ENCODE measurements at regions not wholly inside any gene's neighbourhood (a gene's known extent, or its start where the extent isn't known, plus 50 kb on each side); places are given as distances from the start of the nearest gene placed in this dataset.

DNA sequence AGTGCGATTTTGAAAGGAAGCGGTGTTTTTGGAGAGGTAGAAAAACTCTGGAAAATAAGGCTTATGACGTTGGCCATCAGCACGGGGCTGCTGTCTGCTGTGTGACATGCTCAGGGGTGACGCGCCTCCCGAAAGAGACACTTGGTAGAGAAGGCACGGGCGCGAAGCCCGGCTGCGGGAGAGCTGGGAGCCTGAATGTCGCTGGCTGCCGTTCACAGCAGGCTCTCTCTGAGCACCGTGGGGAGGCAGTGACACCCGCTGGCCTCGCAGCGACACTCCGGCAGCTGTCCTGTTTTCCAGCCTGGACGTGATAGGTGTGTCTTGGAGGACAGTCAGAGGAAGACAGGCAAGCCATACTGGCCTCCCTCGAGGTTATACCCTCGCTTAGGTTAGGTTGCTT lies 759.1 kb upstream of the RBFOX1 start:
- no peaks in the 10 kb centered on the region for H3K27me3 Mint-ChIP-seq
- no peaks in the 10 kb centered on the region for H3K4me1 Mint-ChIP-seq
- Histone ChIP-seq H3K9me3 (ENCODE audit: control insufficient read depth in 1 of 2, low read length in 2 of 2) (no peaks in the 10 kb centered on the region), H3K27ac (ENCODE audit: low read depth, low read length) (no peak overlapping the region), H3K4me3 (ENCODE audit: low read length in 2 of 2) (no peak overlapping the region), H3K27me3 (ENCODE audit: insufficient read depth, low read length) (no peaks in the 10 kb centered on the region), H3K4me1 (ENCODE audit: insufficient read depth, low read length) (no peaks in the 10 kb centered on the region), H3K36me3 (ENCODE audit: insufficient read depth, low read length) (no peaks in the 10 kb centered on the region)
- H3K27ac Mint-ChIP-seq, result no peak overlapping the region
- DNase-seq, result peak in 1 of 5 donors; percentile 27
- H3K9me3 Mint-ChIP-seq, result peaks cover 0 to 9% (median 2%) of the 10 kb centered on the region in 8 donors
- no peak overlapping the region for H3K4me3 Mint-ChIP-seq
- H3K36me3 Mint-ChIP-seq, result no peaks in the 10 kb centered on the region
- CTCF ChIA-PET (ENCODE audit: partially characterized antibody), result no interaction called here
- intact Hi-C loops (cut with micrococcal nuclease), result no loop called here
- POLR2A ChIA-PET (ENCODE audit: partially characterized antibody), result no interaction called here

- H3K27ac Mint-ChIP-seq, result no peak overlapping the region
Measured at GRCh38 chr16:6571044-6571443, 761.6 kb upstream of the RBFOX1 start.

GRCh38 chr16:6570530-6570929 lies 762.1 kb upstream of the RBFOX1 start:
- Mint-ChIP-seq H3K4me3 (no peak overlapping the region), H3K27me3 (no peaks in the 10 kb centered on the region), H3K36me3 (no peaks in the 10 kb centered on the region), H3K27ac (no peak overlapping the region), H3K4me1 (no peaks in the 10 kb centered on the region), H3K9me3 (peaks cover 0 to 10% (median 1%) of the 10 kb centered on the region in 8 donors)
- Histone ChIP-seq H3K4me1 (ENCODE audit: insufficient read depth, low read length) (no peaks in the 10 kb centered on the region), H3K27me3 (ENCODE audit: insufficient read depth, low read length) (no peaks in the 10 kb centered on the region), H3K4me3 (ENCODE audit: low read length in 2 of 2) (no peak overlapping the region), H3K9me3 (ENCODE audit: control insufficient read depth in 1 of 2, low read length in 2 of 2) (no peaks in the 10 kb centered on the region), H3K36me3 (ENCODE audit: insufficient read depth, low read length) (no peaks in the 10 kb centered on the region), H3K27ac (ENCODE audit: low read depth, low read length) (no peak overlapping the region)
- no peak for DNase-seq
- intact Hi-C loops (cut with micrococcal nuclease), result no loop called here
- ChIA-PET CTCF (ENCODE audit: partially characterized antibody) (no interaction called here), POLR2A (ENCODE audit: partially characterized antibody) (no interaction called here)

More at GRCh38 chr16:6571044-6571443, 761.6 kb upstream of the RBFOX1 start:
- Histone ChIP-seq H3K4me3 (ENCODE audit: low read length in 2 of 2) (no peak overlapping the region), H3K9me3 (ENCODE audit: control insufficient read depth in 1 of 2, low read length in 2 of 2) (no peaks in the 10 kb centered on the region), H3K27me3 (ENCODE audit: insufficient read depth, low read length) (no peaks in the 10 kb centered on the region), H3K27ac (ENCODE audit: low read depth, low read length) (no peak overlapping the region), H3K36me3 (ENCODE audit: insufficient read depth, low read length) (no peaks in the 10 kb centered on the region), H3K4me1 (ENCODE audit: insufficient read depth, low read length) (no peaks in the 10 kb centered on the region)
- Mint-ChIP-seq H3K4me3 (no peak overlapping the region), H3K27me3 (no peaks in the 10 kb centered on the region), H3K36me3 (no peaks in the 10 kb centered on the region), H3K9me3 (peaks cover 0 to 10% (median 1%) of the 10 kb centered on the region in 8 donors), H3K4me1 (no peaks in the 10 kb centered on the region)
- CTCF ChIA-PET (ENCODE audit: partially characterized antibody), result no interaction called here
- POLR2A ChIA-PET (ENCODE audit: partially characterized antibody), result no interaction called here
- DNase-seq, result no peak
- intact Hi-C loops (cut with micrococcal nuclease), result no loop called here

DNA sequence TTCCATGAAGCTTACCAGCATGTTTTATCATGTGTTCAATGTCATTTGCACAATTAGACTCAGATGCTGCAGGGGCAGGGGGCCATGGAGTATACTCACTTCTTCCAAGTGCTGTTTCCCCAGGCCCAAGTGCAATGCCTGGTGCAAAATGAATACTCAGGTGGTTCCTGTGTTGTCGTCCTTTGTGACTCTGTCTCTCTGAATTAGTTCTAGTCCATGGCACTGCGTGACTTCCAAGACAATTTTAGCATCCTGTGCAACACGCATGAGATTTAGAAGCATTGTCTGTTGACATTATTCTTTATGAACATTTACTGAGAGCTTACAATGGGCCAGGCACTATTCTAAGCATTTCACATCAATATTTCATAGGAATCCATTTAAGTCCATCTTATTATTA lies 769.7 kb upstream of the RBFOX1 start:
- Mint-ChIP-seq H3K27ac (no peak overlapping the region), H3K4me3 (no peak overlapping the region), H3K36me3 (no peaks in the 10 kb centered on the region), H3K9me3 (peaks cover 0 to 14% (median 9%) of the 10 kb centered on the region in 8 donors), H3K4me1 (no peaks in the 10 kb centered on the region), H3K27me3 (no peaks in the 10 kb centered on the region)
- Histone ChIP-seq H3K27ac (ENCODE audit: low read depth, low read length) (no peak overlapping the region), H3K9me3 (ENCODE audit: control insufficient read depth in 1 of 2, low read length in 2 of 2) (no peaks in the 10 kb centered on the region), H3K27me3 (ENCODE audit: insufficient read depth, low read length) (no peaks in the 10 kb centered on the region), H3K4me1 (ENCODE audit: insufficient read depth, low read length) (no peaks in the 10 kb centered on the region), H3K36me3 (ENCODE audit: insufficient read depth, low read length) (no peaks in the 10 kb centered on the region), H3K4me3 (ENCODE audit: low read length in 2 of 2) (no peak overlapping the region)
- ChIA-PET CTCF (ENCODE audit: partially characterized antibody) (interaction anchor here (0.6 kb wide), 1 partner anchor 79 kb away, joined by 3 read pairs; no protein-coding TSS in a partner anchor), POLR2A (ENCODE audit: partially characterized antibody) (no interaction called here)
- DNase-seq, result no peak
- intact Hi-C loops (cut with micrococcal nuclease), result no loop called here

DNA sequence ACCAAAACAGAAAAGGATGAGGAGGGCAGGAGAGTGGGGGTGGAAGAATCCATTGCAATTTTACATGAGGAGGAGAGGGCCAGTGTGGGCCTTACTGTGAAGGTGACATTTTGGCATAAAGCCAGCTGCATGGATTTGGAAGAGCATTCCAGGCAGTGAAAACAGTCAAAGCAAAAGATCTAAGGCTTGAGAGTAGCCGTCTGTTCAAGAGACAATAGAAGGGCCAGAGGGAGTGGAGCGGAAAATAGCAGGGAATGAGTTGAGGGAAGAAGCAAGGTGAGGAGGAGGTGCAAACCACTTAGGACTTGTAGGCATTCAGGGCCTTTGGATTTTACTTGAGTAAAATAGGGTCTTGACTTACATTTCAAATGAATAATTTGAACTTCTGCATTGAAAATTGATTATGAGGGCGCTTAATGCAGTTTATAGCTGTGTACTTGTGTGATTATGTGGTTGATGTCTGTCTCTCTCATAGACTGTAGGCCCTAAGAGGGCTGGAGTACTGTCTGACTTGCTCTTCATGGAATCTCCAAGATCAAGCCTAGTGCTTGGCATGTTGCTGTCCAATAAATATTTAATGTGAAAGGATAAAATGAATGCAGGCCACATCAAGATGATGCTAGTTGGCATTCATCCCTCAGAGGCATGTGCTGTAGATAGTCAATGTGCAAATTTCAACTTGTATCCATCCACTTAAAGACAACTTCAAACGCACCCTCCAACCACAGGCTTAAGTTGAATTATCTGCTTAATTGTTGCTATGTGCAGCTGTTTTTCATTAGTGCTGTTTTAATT lies 772.1 kb upstream of the RBFOX1 start:
- ChIA-PET CTCF (ENCODE audit: partially characterized antibody) (no interaction called here), POLR2A (ENCODE audit: partially characterized antibody) (no interaction called here)
- H3K27me3 ChIP-seq (ENCODE audit: insufficient read depth, low read length), result no peaks in the 10 kb centered on the region
- H3K27ac ChIP-seq (ENCODE audit: low read depth, low read length), result no peak overlapping the region
- no peak for DNase-seq
- Mint-ChIP-seq H3K9me3 (peaks cover 0 to 17% (median 9%) of the 10 kb centered on the region in 8 donors), H3K27me3 (no peaks in the 10 kb centered on the region), H3K4me3 (no peak overlapping the region), H3K36me3 (no peaks in the 10 kb centered on the region), H3K27ac (no peak overlapping the region), H3K4me1 (no peaks in the 10 kb centered on the region)
- no peaks in the 10 kb centered on the region for H3K9me3 ChIP-seq (ENCODE audit: control insufficient read depth in 1 of 2, low read length in 2 of 2)
- no peaks in the 10 kb centered on the region for H3K4me1 ChIP-seq (ENCODE audit: insufficient read depth, low read length)
- H3K4me3 ChIP-seq (ENCODE audit: low read length in 2 of 2), result no peak overlapping the region
- no peaks in the 10 kb centered on the region for H3K36me3 ChIP-seq (ENCODE audit: insufficient read depth, low read length)
- intact Hi-C loops (cut with micrococcal nuclease), result no loop called here

DNA sequence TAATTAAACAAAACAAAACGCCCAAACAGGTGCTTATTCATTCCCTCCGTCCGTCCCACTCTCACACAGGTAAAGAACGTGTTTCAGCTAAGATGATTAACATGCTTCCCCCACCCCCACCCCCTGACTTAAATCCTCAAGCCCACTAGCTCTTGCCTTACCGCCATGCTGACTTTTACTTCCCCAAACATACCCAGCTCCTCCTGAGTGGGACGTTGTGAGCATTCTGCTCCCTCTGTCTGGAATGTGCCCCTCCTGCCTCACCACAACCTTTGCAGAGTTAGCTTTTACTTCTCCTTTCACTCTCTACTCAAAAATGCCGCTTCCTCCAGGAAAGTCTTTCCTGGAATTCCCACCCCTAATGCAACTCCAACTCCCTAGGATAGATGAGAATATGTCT lies 774.0 kb upstream of the RBFOX1 start:
- Mint-ChIP-seq H3K27me3 (no peaks in the 10 kb centered on the region), H3K4me1 (no peaks in the 10 kb centered on the region), H3K27ac (no peak overlapping the region), H3K36me3 (no peaks in the 10 kb centered on the region), H3K9me3 (peaks cover 0 to 19% (median 7%) of the 10 kb centered on the region in 8 donors), H3K4me3 (no peak overlapping the region)
- no peak for DNase-seq
- POLR2A ChIA-PET (ENCODE audit: partially characterized antibody), result no interaction called here
- CTCF ChIA-PET (ENCODE audit: partially characterized antibody), result no interaction called here
- H3K27ac ChIP-seq (ENCODE audit: low read depth, low read length), result no peak overlapping the region
- no peaks in the 10 kb centered on the region for H3K9me3 ChIP-seq (ENCODE audit: control insufficient read depth in 1 of 2, low read length in 2 of 2)
- no peaks in the 10 kb centered on the region for H3K4me1 ChIP-seq (ENCODE audit: insufficient read depth, low read length)
- no peaks in the 10 kb centered on the region for H3K36me3 ChIP-seq (ENCODE audit: insufficient read depth, low read length)
- no peak overlapping the region for H3K4me3 ChIP-seq (ENCODE audit: low read length in 2 of 2)
- intact Hi-C loops (cut with micrococcal nuclease), result no loop called here
- H3K27me3 ChIP-seq (ENCODE audit: insufficient read depth, low read length), result no peaks in the 10 kb centered on the region

DNA sequence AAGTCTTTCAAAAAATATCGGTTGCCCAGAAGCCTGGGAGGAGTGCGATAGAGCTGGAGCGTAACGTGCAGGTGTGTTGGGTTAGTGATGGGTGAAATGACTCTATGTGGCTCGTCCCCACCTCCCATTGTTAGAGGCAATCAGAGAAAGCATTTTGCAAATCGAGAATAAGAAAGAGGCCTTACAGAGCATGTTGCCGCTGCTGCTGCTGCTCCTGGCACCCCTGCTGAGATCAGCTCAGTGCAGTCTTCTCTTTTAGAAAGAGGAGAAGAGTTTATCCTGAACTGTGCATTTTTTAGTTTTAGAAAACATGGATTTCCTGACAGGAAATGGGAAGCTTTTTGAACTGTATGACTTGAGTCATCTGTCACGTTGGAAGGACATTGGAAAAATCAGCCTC lies 774.5 kb upstream of the RBFOX1 start:
- Histone ChIP-seq H3K27ac (ENCODE audit: low read depth, low read length) (no peak overlapping the region), H3K9me3 (ENCODE audit: control insufficient read depth in 1 of 2, low read length in 2 of 2) (no peaks in the 10 kb centered on the region), H3K4me3 (ENCODE audit: low read length in 2 of 2) (no peak overlapping the region), H3K36me3 (ENCODE audit: insufficient read depth, low read length) (no peaks in the 10 kb centered on the region), H3K27me3 (ENCODE audit: insufficient read depth, low read length) (no peaks in the 10 kb centered on the region), H3K4me1 (ENCODE audit: insufficient read depth, low read length) (no peaks in the 10 kb centered on the region)
- DNase-seq, result no peak
- POLR2A ChIA-PET (ENCODE audit: partially characterized antibody), result no interaction called here
- Mint-ChIP-seq H3K4me3 (no peak overlapping the region), H3K27ac (no peak overlapping the region), H3K27me3 (no peaks in the 10 kb centered on the region), H3K36me3 (no peaks in the 10 kb centered on the region), H3K4me1 (no peaks in the 10 kb centered on the region), H3K9me3 (peaks cover 0 to 22% (median 6%) of the 10 kb centered on the region in 8 donors)
- intact Hi-C loops (cut with micrococcal nuclease), result no loop called here
- CTCF ChIA-PET (ENCODE audit: partially characterized antibody), result no interaction called here

Measured in CD4-positive, alpha-beta memory T cell (primary cell).